H1 (cell line): ENCODE measurements at regions not wholly inside any gene's neighbourhood (a gene's known extent, or its start where the extent isn't known, plus 50 kb on each side); places are given as distances from the start of the nearest gene placed in this dataset.

Experiments used
- CTCF ChIA-PET: fragments of 300-600 bp; sonication (Branson Sonifier 250); formaldehyde crosslinking; loops from one replicate; lab custom pipeline; 2021; ENCODE audit not compliant: partially characterized antibody; lab: Charles Lee
- POLR2A ChIA-PET: fragments of 300-600 bp; sonication (Branson Sonifier 250); formaldehyde crosslinking; loops from one replicate; lab custom pipeline; 2021; ENCODE audit warnings: inconsistent platforms; ENCODE audit not compliant: partially characterized antibody; lab: Charles Lee
- DNase-seq, 2 experiments: peaks; one replicate each; pipeline versions ENCODE4 v3.0.0 to v3.0.0-alpha.2; 2010 to 2022; ENCODE audit warnings: low spot score in 2 of 2, low read depth in 1 of 2, mixed read lengths in 1 of 2
- FAIRE-seq: peaks from 2 replicates; lab custom pipeline; 2011; peaks lifted over from hg19 to GRCh38; lab: Jason Lieb, UNC
- H2AFZ ChIP-seq: 2 replicates; pipeline ENCODE4 v1.8.1; 2012; ENCODE audit warnings: low read length, inconsistent platforms
- H2AK5ac ChIP-seq: 2 replicates; pipeline ENCODE4 v1.6.1; 2013; ENCODE audit warnings: low read depth, low read length
- H2BK120ac ChIP-seq: replicated peaks from 2 replicates; pipeline ENCODE3; 2013; ENCODE audit warnings: low read depth, low read length, inconsistent platforms
- H2BK12ac ChIP-seq: 2 replicates; pipeline ENCODE4 v1.6.1; 2013; ENCODE audit warnings: low read depth, low read length
- H2BK15ac ChIP-seq: 2 replicates; pipeline ENCODE4 v1.6.1; 2013; ENCODE audit warnings: low read length
- H2BK20ac ChIP-seq: 2 replicates; pipeline ENCODE4 v1.6.1; 2013; ENCODE audit warnings: low read length
- H2BK5ac ChIP-seq: 2 replicates; pipeline ENCODE4 v1.6.1; 2013; ENCODE audit warnings: low read depth, low read length
- H3K14ac ChIP-seq: 2 replicates; pipeline ENCODE4 v1.6.1; 2013; ENCODE audit warnings: inconsistent platforms; ENCODE audit not compliant: insufficient read length
- H3K18ac ChIP-seq: 2 replicates; pipeline ENCODE4 v1.6.1; 2013; ENCODE audit warnings: low read length; ENCODE audit errors: extremely low read depth
- H3K23ac ChIP-seq: 2 replicates; pipeline ENCODE4 v1.6.1; 2013; ENCODE audit warnings: inconsistent platforms; ENCODE audit not compliant: insufficient read length
- H3K23me2 ChIP-seq: 2 replicates; pipeline ENCODE4 v1.6.1; 2013; ENCODE audit warnings: low read depth, low read length
- H3K27ac ChIP-seq: 2 replicates; pipeline ENCODE4 v1.6.1; 2011; ENCODE audit warnings: low read depth, low read length, inconsistent platforms
- H3K27me3 ChIP-seq, 4 experiments: replicated peaks in 1 of 4; 1 replicate in 1 of 4; 2 replicates in 3 of 4; pipeline versions ENCODE4 v1.6.1 to v1.8.1; 2011 to 2013; ENCODE audit warnings: low read length in 3 of 4, mild to moderate bottlenecking in 3 of 4, inconsistent platforms in 2 of 4, mixed read lengths in 2 of 4, moderate library complexity in 1 of 4; ENCODE audit not compliant: control insufficient read depth in 3 of 4, insufficient read depth in 3 of 4; ENCODE audit errors: extremely low read depth in 1 of 4
- H3K36me3 ChIP-seq, 4 experiments: 2 replicates each; pipeline versions ENCODE4 v1.6.1 to v1.8.1; 2011 to 2013; ENCODE audit warnings: mild to moderate bottlenecking in 4 of 4, low read length in 3 of 4, moderate library complexity in 2 of 4, control low read depth in 1 of 4, inconsistent platforms in 1 of 4; ENCODE audit not compliant: insufficient read depth in 4 of 4, control insufficient read depth in 2 of 4
- H3K4ac ChIP-seq: replicated peaks from 2 replicates; pipeline ENCODE3; 2013; ENCODE audit warnings: low read length, low read depth, mixed read lengths, inconsistent platforms; ENCODE audit not compliant: insufficient read length
- H3K4me1 ChIP-seq, 4 experiments: replicated peaks in 1 of 4; 1 replicate in 1 of 4; 2 replicates in 3 of 4; pipeline versions ENCODE4 v1.6.1 to v1.8.1; 2011 to 2013; ENCODE audit warnings: low read length in 3 of 4, inconsistent platforms in 2 of 4, mixed read lengths in 1 of 4; ENCODE audit not compliant: insufficient read depth in 4 of 4, control insufficient read depth in 3 of 4
- H3K4me2 ChIP-seq, 2 experiments: 2 replicates each; pipeline versions ENCODE4 v1.6.1 to v1.8.1; 2011 to 2013; ENCODE audit warnings: low read depth in 2 of 2, low read length in 2 of 2, control low read depth in 1 of 2, inconsistent platforms in 1 of 2, mild to moderate bottlenecking in 1 of 2; ENCODE audit not compliant: insufficient read depth in 1 of 2
- H3K4me3 ChIP-seq, 4 experiments: fragments of 200-600, 300-600 bp in 1 of 4; sonication (generic), shearing (Covaris generic), sonication (Bioruptor Twin) in 1 of 4; 2 replicates each; pipeline versions ENCODE4 v1.5.1 to v1.8.1; 2011 to 2016; ENCODE audit warnings: low read length in 4 of 4, low read depth in 3 of 4, control low read depth in 2 of 4, inconsistent platforms in 2 of 4, mild to moderate bottlenecking in 2 of 4, mixed read lengths in 1 of 4, moderate library complexity in 1 of 4; ENCODE audit not compliant: insufficient read depth in 2 of 4; ENCODE audit errors: extremely low read depth in 1 of 4
- H3K56ac ChIP-seq: replicated peaks from 2 replicates; pipeline ENCODE3; 2013; ENCODE audit warnings: low read depth, mild to moderate bottlenecking, mixed read lengths, low read length, inconsistent platforms; ENCODE audit not compliant: insufficient read length
- H3K79me1 ChIP-seq: 2 replicates; pipeline ENCODE4 v1.6.1; 2013; ENCODE audit warnings: low read depth, low read length, control low read depth
- H3K79me2 ChIP-seq, 2 experiments: 2 replicates each; pipeline versions ENCODE4 v1.6.1 to v1.8.1; 2012 to 2013; ENCODE audit warnings: low read length in 2 of 2, mild to moderate bottlenecking in 2 of 2, inconsistent platforms in 1 of 2; ENCODE audit not compliant: insufficient read depth in 2 of 2, control insufficient read depth in 1 of 2
- H3K9ac ChIP-seq, 4 experiments: replicated peaks in 1 of 4; 1 replicate in 1 of 4; 2 replicates in 3 of 4; pipeline versions ENCODE4 v1.6.1 to v1.8.1; 2011 to 2013; ENCODE audit warnings: low read depth in 3 of 4, low read length in 3 of 4, control low read depth in 2 of 4, mild to moderate bottlenecking in 2 of 4, moderate library complexity in 2 of 4, inconsistent platforms in 1 of 4; ENCODE audit errors: extremely low read depth in 1 of 4
- H3K9me3 ChIP-seq, 2 experiments: 2 replicates each; pipeline versions ENCODE4 v1.6.1 to v1.8.1; 2012 to 2013; ENCODE audit warnings: mild to moderate bottlenecking in 2 of 2, moderate library complexity in 2 of 2, control low read depth in 1 of 2, inconsistent platforms in 1 of 2, low read depth in 1 of 2, low read length in 1 of 2, mixed read lengths in 1 of 2; ENCODE audit not compliant: insufficient read depth in 2 of 2
- H4K20me1 ChIP-seq, 2 experiments: replicated peaks in 1 of 2; 2 replicates each; pipeline versions ENCODE3 to v1.8.1; 2011 to 2013; ENCODE audit warnings: inconsistent platforms in 2 of 2, low read length in 2 of 2, mild to moderate bottlenecking in 1 of 2; ENCODE audit not compliant: insufficient read depth in 2 of 2, control insufficient read depth in 1 of 2
- H4K5ac ChIP-seq: 2 replicates; pipeline ENCODE4 v1.6.1; 2013; ENCODE audit warnings: low read length, low read depth, mixed read lengths, inconsistent platforms; ENCODE audit not compliant: insufficient read length
- H4K8ac ChIP-seq: 2 replicates; pipeline ENCODE4 v1.8.0; 2013; ENCODE audit warnings: mild to moderate bottlenecking, moderate library complexity, low read length, inconsistent platforms; ENCODE audit not compliant: insufficient read depth; ENCODE audit errors: extremely low read depth
- H4K91ac ChIP-seq: replicated peaks from 2 replicates; pipeline ENCODE3; 2013; ENCODE audit warnings: low read length, mixed read lengths, inconsistent platforms; ENCODE audit not compliant: insufficient read length
- CHD1 ChIP-seq: IDR thresholded peaks from 2 replicates; pipeline ENCODE4 v1.6.1; 2012; ENCODE audit warnings: low read depth, low read length, improper control_type of control experiment
- CHD2 ChIP-seq: IDR thresholded peaks from 2 replicates; pipeline ENCODE4 v1.6.1; 2012; ENCODE audit warnings: low read length, improper control_type of control experiment
- CTBP2 ChIP-seq: IDR thresholded peaks from 2 replicates; pipeline ENCODE4 v1.7.0; 2011; ENCODE audit warnings: borderline replicate concordance, mild to moderate bottlenecking, moderate library complexity, mixed read lengths, low read length; ENCODE audit not compliant: insufficient read depth, insufficient read length
- HDAC2 ChIP-seq, 2 experiments: fragments of 300-600 bp in 1 of 2; sonication (generic) in 1 of 2; IDR thresholded peaks; 2 replicates each; pipeline ENCODE4 v1.6.1; 2011 to 2012; ENCODE audit warnings: low read depth in 2 of 2, low read length in 2 of 2, mild to moderate bottlenecking in 2 of 2, moderate library complexity in 2 of 2, borderline replicate concordance in 1 of 2, inconsistent platforms in 1 of 2
- MAFK ChIP-seq: IDR thresholded peaks from 2 replicates; pipeline ENCODE4 v1.6.1; 2012; ENCODE audit warnings: low read depth, mild to moderate bottlenecking, improper control_type of control experiment, low read length
- NANOG ChIP-seq: IDR thresholded peaks from 2 replicates; pipeline ENCODE4 v1.6.1; 2011; ENCODE audit warnings: low read length, low read depth, mild to moderate bottlenecking, inconsistent platforms; ENCODE audit not compliant: insufficient read depth, poor library complexity, severe bottlenecking
- POLR2AphosphoS5 ChIP-seq: IDR thresholded peaks from 2 replicates; pipeline ENCODE4 v1.6.1; 2011; ENCODE audit warnings: low read depth, low read length
- RXRA ChIP-seq: IDR thresholded peaks from 2 replicates; pipeline ENCODE4 v1.6.1; 2011; ENCODE audit warnings: low read depth, mild to moderate bottlenecking, low read length, moderate library complexity; ENCODE audit not compliant: insufficient read depth
- SIN3A ChIP-seq, 2 experiments: IDR thresholded peaks in 1 of 2; conservative IDR thresholded peaks in 1 of 2; 2 replicates each; pipeline ENCODE4 v1.6.1; 2011 to 2012; ENCODE audit warnings: low read length in 2 of 2, improper control_type of control experiment in 1 of 2, low read depth in 1 of 2, mild to moderate bottlenecking in 1 of 2
- SP2 ChIP-seq: IDR thresholded peaks from 2 replicates; pipeline ENCODE4 v1.6.1; 2012; ENCODE audit warnings: mild to moderate bottlenecking, low read length, inconsistent platforms
- SRF ChIP-seq: IDR thresholded peaks from 2 replicates; pipeline ENCODE4 v1.6.1; 2011; ENCODE audit warnings: mild to moderate bottlenecking, low read depth, low read length, moderate library complexity
- TCF12 ChIP-seq: IDR thresholded peaks from 2 replicates; pipeline ENCODE4 v1.6.1; 2011; ENCODE audit warnings: low read depth, mild to moderate bottlenecking, low read length
- TEAD4 ChIP-seq: IDR thresholded peaks from 2 replicates; pipeline ENCODE4 v1.6.1; 2012; ENCODE audit warnings: low read depth, low read length, inconsistent platforms, mixed read lengths
- ZNF274 ChIP-seq: IDR thresholded peaks from 2 replicates; pipeline ENCODE4 v1.7.0; 2012; ENCODE audit warnings: low read length, borderline replicate concordance; ENCODE audit errors: extremely low read depth
- WGBS, 2 experiments: shearing (Covaris generic) in 1 of 2; methylation state at CpG; one replicate each; pipeline versions ENCODE4 v1.1.6 to v1.1.7; 2013 to 2015; ENCODE audit warnings: low lambda C conversion rate in 2 of 2, mixed read lengths in 2 of 2, inconsistent platforms in 1 of 2, low coverage in 1 of 2, missing lambda C conversion rate in 1 of 2; ENCODE audit not compliant: insufficient replicate concordance in 2 of 2, insufficient coverage in 1 of 2, insufficient read length in 1 of 2; ENCODE audit errors: extremely low coverage in 1 of 2, missing lambda C conversion rate in 1 of 2; 5-methylcytosine and 5-hydroxymethylcytosine counted together

- ChIA-PET POLR2A (no interaction called here), CTCF (interaction anchor here (1.3 kb wide), 1 partner anchor 252 kb away, joined by 3 read pairs; no protein-coding TSS in a partner anchor)
- H2BK120ac ChIP-seq: no peak overlapping the region
- H4K20me1 ChIP-seq: no peaks in the 10 kb centered on the region
- H2AK5ac ChIP-seq: no peak overlapping the region
- H3K9ac ChIP-seq: no peak overlapping the region
- no peak overlapping the region for H4K5ac ChIP-seq
- H2BK5ac ChIP-seq: no peak overlapping the region
- no peak overlapping the region for H3K4me2 ChIP-seq
- no peak for DNase-seq
- no peaks in the 10 kb centered on the region for H3K79me1 ChIP-seq
- H3K23ac ChIP-seq: no peak overlapping the region
- no peak overlapping the region for H3K14ac ChIP-seq
- no peaks in the 10 kb centered on the region for H3K23me2 ChIP-seq
- H3K27me3 ChIP-seq: no peaks in the 10 kb centered on the region
- no peak overlapping the region for H3K27ac ChIP-seq
- WGBS, 2 experiments: 85% methylated on average over 4 of the region's 4 CpGs; no CpG with 5 or more reads in 1 of the 2 experiments
- no peak overlapping the region for H2BK15ac ChIP-seq
- H2AFZ ChIP-seq: no peak overlapping the region
- H3K4ac ChIP-seq: no peak overlapping the region
- H3K4me3 ChIP-seq: no peak overlapping the region
- H3K36me3 ChIP-seq: no peaks in the 10 kb centered on the region
- FAIRE-seq: no peak
- no peak overlapping the region for H3K18ac ChIP-seq
- no peak overlapping the region for H2BK12ac ChIP-seq
- peaks cover 0 to 4% (median 0%) of the 10 kb centered on the region in 4 experiments; a peak in 1 of 7 replicates for H3K4me1 ChIP-seq
- H4K8ac ChIP-seq: no peak overlapping the region
- no peak overlapping the region for H3K56ac ChIP-seq
- no peaks in the 10 kb centered on the region for H3K79me2 ChIP-seq
- no peaks in the 10 kb centered on the region for H3K9me3 ChIP-seq
- no peak overlapping the region for H2BK20ac ChIP-seq
- H4K91ac ChIP-seq: no peak overlapping the region
- TF ChIP-seq SIN3A (conservative IDR thresholded peaks at IDR 0.05 in 1 of 2, IDR thresholded peaks at IDR 0.05 in 1 of 2; ENCODE audit: low read depth in 1 of 2, low read length in 2 of 2) (no peak), POLR2AphosphoS5 (no peak), NANOG (no peak), ZNF274 (no peak), CHD1 (no peak), CTBP2 (no peak), CHD2 (no peak), TCF12 (no peak), SRF (no peak), SP2 (no peak), TEAD4 (no peak), HDAC2 (IDR thresholded peaks at IDR 0.05; ENCODE audit: borderline replicate concordance in 1 of 2, low read depth in 2 of 2, low read length in 2 of 2) (no peak), RXRA (no peak), MAFK (no peak)
These were observed 401.6 kb downstream of the COG6 start for GRCh38 chr13:40056898-40057619.
